HCT116 (cell line): ENCODE measurements at regions not wholly inside any gene's neighbourhood (a gene's known extent, or its start where the extent isn't known, plus 50 kb on each side); places are given as distances from the start of the nearest gene placed in this dataset.

ENCODE experiments used
- ATAC-seq: fragments of 200-7000 bp; cut with Tn5 transposase; 2 replicates; pipeline ENCODE4 v1.9.1; 2020; ENCODE audit warnings: mild to moderate bottlenecking, moderate library complexity
- BruUV-seq: library from RNA; stranded (reverse); fragments of 400-500 nt; replicated peaks from 2 replicates; lab custom pipeline; 2021; lab: Mats Ljungman, UMichigan
- CTCF ChIA-PET: fragments of 300-600 bp; sonication (Branson Sonifier 250); formaldehyde crosslinking; loops from one replicate; lab custom pipeline; 2021; ENCODE audit warnings: antibody characterized with exemption; lab: Charles Lee
- POLR2A ChIA-PET: fragments of 300-600, 350-600 bp; sonication (Branson Sonifier 250); formaldehyde crosslinking; loops from one replicate; lab custom pipeline; 2021; ENCODE audit warnings: antibody characterized with exemption; lab: Charles Lee
- RAD21 ChIA-PET, 2 experiments: fragments of 300-600 bp; sonication (Branson Sonifier 250); formaldehyde crosslinking; loops; one replicate each; lab custom pipeline; 2023; ENCODE audit warnings: low total read pairs in 2 of 2; ENCODE audit not compliant: uncharacterized antibody in 2 of 2, unreplicated experiment in 2 of 2, low non-redundant PET in 1 of 2; lab: Charles Lee
- DNase-seq: peaks from one replicate; pipeline ENCODE4 v3.0.0-alpha.2; 2010; ENCODE audit warnings: low read depth, low spot score
- H2AFZ ChIP-seq: fragments of 200-600 bp; shearing (Covaris generic), sonication (generic); 2 replicates; pipeline ENCODE4 v1.6.1; 2017; ENCODE audit warnings: low read depth, mixed run types, mixed read lengths, antibody characterized with exemption, low read length; ENCODE audit not compliant: poor library complexity, severe bottlenecking
- H3K27ac ChIP-seq: 2 replicates; pipeline ENCODE4 v1.5.1; 2012; ENCODE audit warnings: low read depth, low read length
- H3K27me3 ChIP-seq: fragments of 200-600 bp; sonication (generic); 2 replicates; pipeline ENCODE4 v1.6.1; 2016; ENCODE audit warnings: mixed run types, low read length, mixed read lengths; ENCODE audit not compliant: insufficient read depth
- H3K36me3 ChIP-seq, 2 experiments: fragments of 200-500 bp in 1 of 2; fragments of 200-600 bp in 1 of 2; sonication (Bioruptor generic) in 1 of 2; sonication (generic) in 1 of 2; 2 replicates each; pipeline versions ENCODE4 v1.5.1 to v1.6.1; 2014 to 2016; ENCODE audit warnings: low read length in 2 of 2, inconsistent platforms in 1 of 2, mixed read lengths in 1 of 2, mixed run types in 1 of 2; ENCODE audit not compliant: insufficient read depth in 2 of 2, control insufficient read depth in 1 of 2
- H3K4me1 ChIP-seq, 2 experiments: fragments of 200-600 bp in 1 of 2; sonication (generic) in 1 of 2; 2 replicates each; pipeline versions ENCODE4 v1.5.1 to v1.6.1; 2012 to 2017; ENCODE audit warnings: low read length in 2 of 2, inconsistent platforms in 1 of 2, mild to moderate bottlenecking in 1 of 2, mixed read lengths in 1 of 2, mixed run types in 1 of 2, moderate library complexity in 1 of 2; ENCODE audit not compliant: insufficient read depth in 2 of 2, control insufficient read depth in 1 of 2
- H3K4me2 ChIP-seq: fragments of 200-600 bp; sonication (generic); 2 replicates; pipeline ENCODE4 v1.6.1; 2017; ENCODE audit warnings: mixed run types, low read length, mixed read lengths
- H3K4me3 ChIP-seq, 2 experiments: fragments of 200-600 bp in 1 of 2; sonication (generic) in 1 of 2; replicated peaks in 1 of 2; 2 replicates each; pipeline ENCODE4 v1.5.1; 2011 to 2016; ENCODE audit warnings: low read length in 2 of 2, control low read depth in 1 of 2, low read depth in 1 of 2, mild to moderate bottlenecking in 1 of 2, mixed read lengths in 1 of 2, mixed run types in 1 of 2
- H3K79me2 ChIP-seq: fragments of 200-600 bp; sonication (generic); 2 replicates; pipeline ENCODE4 v1.6.1; 2017; ENCODE audit warnings: mild to moderate bottlenecking, mixed run types, low read length, moderate library complexity, mixed read lengths; ENCODE audit not compliant: insufficient read depth
- H3K9ac ChIP-seq: fragments of 200-600 bp; sonication (generic); 2 replicates; pipeline ENCODE4 v1.6.1; 2016; ENCODE audit warnings: low read length, mixed read lengths
- H3K9me2 ChIP-seq: fragments of 200-600 bp; sonication (generic), shearing (Covaris generic); 2 replicates; pipeline ENCODE4 v1.6.1; 2017; ENCODE audit warnings: mixed run types, mild to moderate bottlenecking, moderate library complexity; ENCODE audit not compliant: insufficient read depth
- H3K9me3 ChIP-seq, 2 experiments: fragments of 200-500 bp in 1 of 2; fragments of 200-600 bp in 1 of 2; sonication (Bioruptor generic) in 1 of 2; sonication (generic) in 1 of 2; 2 replicates each; pipeline ENCODE4 v1.6.1; 2014 to 2017; ENCODE audit warnings: low read length in 2 of 2, mixed read lengths in 2 of 2, inconsistent platforms in 1 of 2, low read depth in 1 of 2, mild to moderate bottlenecking in 1 of 2, mixed run types in 1 of 2, moderate library complexity in 1 of 2; ENCODE audit not compliant: control insufficient read depth in 1 of 2, insufficient read depth in 1 of 2
- H4K20me1 ChIP-seq: fragments of 200-600 bp; sonication (generic), shearing (Covaris generic); 2 replicates; pipeline ENCODE4 v1.6.1; 2017; ENCODE audit warnings: mixed run types, mild to moderate bottlenecking, moderate library complexity; ENCODE audit not compliant: insufficient read depth
- CBX3 ChIP-seq: IDR thresholded peaks from 2 replicates; pipeline ENCODE4 v1.6.1; 2012; ENCODE audit warnings: low read depth
- CTCF ChIP-seq, 3 experiments: fragments of 200-600 bp in 1 of 3; sonication (generic) in 1 of 3; IDR thresholded peaks in 2 of 3; conservative IDR thresholded peaks in 1 of 3; 2 replicates each; pipeline ENCODE4 v1.5.1; 2012 to 2017; ENCODE audit warnings: low read depth in 2 of 3, low read length in 2 of 3, antibody characterized with exemption in 1 of 3, borderline replicate concordance in 1 of 3, control low read depth in 1 of 3, mild to moderate bottlenecking in 1 of 3, mixed read lengths in 1 of 3, mixed run types in 1 of 3, moderate library complexity in 1 of 3; ENCODE audit not compliant: insufficient read depth in 1 of 3
- EGR1 ChIP-seq: IDR thresholded peaks from 2 replicates; pipeline ENCODE4 v1.6.1; 2012; ENCODE audit warnings: low read depth
- ELF1 ChIP-seq: IDR thresholded peaks from 2 replicates; pipeline ENCODE4 v1.6.1; 2012; ENCODE audit warnings: low read depth, borderline replicate concordance
- EZH2phosphoT487 ChIP-seq: fragments of 200-600 bp; IDR thresholded peaks from 2 replicates; pipeline ENCODE4 v1.6.1; 2018; ENCODE audit warnings: antibody characterized with exemption, borderline replicate concordance
- FOSL1 ChIP-seq: IDR thresholded peaks from 2 replicates; pipeline ENCODE4 v1.6.1; 2012; ENCODE audit warnings: low read depth
- MAX ChIP-seq: IDR thresholded peaks from 2 replicates; pipeline ENCODE4 v1.6.1; 2012
- POLR2A ChIP-seq: IDR thresholded peaks from 2 replicates; pipeline ENCODE4 v1.7.0; 2011; ENCODE audit warnings: borderline replicate concordance; ENCODE audit not compliant: insufficient read depth, insufficient read length; ENCODE audit errors: extremely low read depth
- POLR2AphosphoS5 ChIP-seq: IDR thresholded peaks from 2 replicates; pipeline ENCODE4 v1.6.1; 2011; ENCODE audit warnings: mild to moderate bottlenecking, low read depth, low read length, moderate library complexity
- RAD21 ChIP-seq: IDR thresholded peaks from 2 replicates; pipeline ENCODE4 v1.6.1; 2012; ENCODE audit warnings: low read depth, mild to moderate bottlenecking
- REST ChIP-seq: IDR thresholded peaks from 2 replicates; pipeline ENCODE4 v1.6.1; 2012; ENCODE audit warnings: low read depth
- SIN3A ChIP-seq: IDR thresholded peaks from 2 replicates; pipeline ENCODE4 v1.6.1; 2012; ENCODE audit warnings: low read depth
- SP1 ChIP-seq: IDR thresholded peaks from 2 replicates; pipeline ENCODE4 v1.6.1; 2012; ENCODE audit warnings: low read depth
- SRF ChIP-seq: IDR thresholded peaks from 2 replicates; pipeline ENCODE4 v1.6.1; 2012; ENCODE audit warnings: low read depth
- TCF7L2 ChIP-seq: IDR thresholded peaks from 2 replicates; pipeline ENCODE4 v1.7.0; 2011; ENCODE audit warnings: borderline replicate concordance, inconsistent platforms; ENCODE audit not compliant: insufficient read depth, insufficient read length; ENCODE audit errors: extremely low read depth
- YY1 ChIP-seq: IDR thresholded peaks from 2 replicates; pipeline ENCODE4 v1.6.1; 2011; ENCODE audit warnings: low read length, low read depth, moderate library complexity, mild to moderate bottlenecking; ENCODE audit not compliant: insufficient replicate concordance; ENCODE audit errors: extremely low read depth
- ZBTB33 ChIP-seq: IDR thresholded peaks from 2 replicates; pipeline ENCODE4 v1.6.1; 2011; ENCODE audit warnings: mild to moderate bottlenecking, low read length, moderate library complexity; ENCODE audit not compliant: insufficient replicate concordance; ENCODE audit errors: extremely low read depth
- ZFX ChIP-seq: fragments of 450-650 bp; IDR thresholded peaks from 2 replicates; pipeline ENCODE4 v1.6.1; 2017
- ZNF274 ChIP-seq: fragments of 200-500 bp; sonication (Bioruptor generic); IDR thresholded peaks from 2 replicates; pipeline ENCODE4 v1.6.1; 2014; ENCODE audit warnings: mild to moderate bottlenecking, low read depth, low read length, inconsistent platforms
- intact Hi-C: fragments of 100-400 bp; cut with micrococcal nuclease; formaldehyde crosslinking; loops from 2 replicates; pipeline ENCODE4 v1.10.0; 2022

GRCh38 chr1:232262991-232263390 is 366.9 kb downstream of the SIPA1L2 start:
- Histone ChIP-seq H3K79me2 (no peaks in the 10 kb centered on the region), H3K9me2 (no peaks in the 10 kb centered on the region), H2AFZ (no peak overlapping the region), H3K27me3 (peaks cover 5% of the 10 kb centered on the region; the same call in 1 of the 2 replicates), H3K27ac (no peak overlapping the region), H3K4me3 (no peak overlapping the region), H3K9me3 (no peaks in the 10 kb centered on the region), H4K20me1 (no peaks in the 10 kb centered on the region), H3K9ac (no peak overlapping the region), H3K4me2 (no peak overlapping the region), H3K4me1 (no peaks in the 10 kb centered on the region), H3K36me3 (no peaks in the 10 kb centered on the region)
- BruUV-seq = no TSS peak
- ChIA-PET CTCF (no interaction called here), RAD21 (no interaction called here), POLR2A (no interaction called here)
- no peak for ATAC-seq
- no peak for DNase-seq
- TF ChIP-seq CTCF (IDR thresholded peaks at IDR 0.05 in 2 of 3, conservative IDR thresholded peaks at IDR 0.05 in 1 of 3; ENCODE audit: borderline replicate concordance in 1 of 3, insufficient read depth in 1 of 3, low read depth in 2 of 3, low read length in 2 of 3) = no peak
- TF ChIP-seq SP1 = no peak
- no peak for TF ChIP-seq RAD21
- TF ChIP-seq ZBTB33 = no peak
- no peak for TF ChIP-seq FOSL1
- TF ChIP-seq SRF = no peak
- TF ChIP-seq ELF1 = no peak
- no peak for TF ChIP-seq ZNF274
- no peak for TF ChIP-seq EGR1
- TF ChIP-seq REST = no peak
- no peak for TF ChIP-seq SIN3A
- no peak for TF ChIP-seq EZH2phosphoT487
- TF ChIP-seq POLR2A = no peak
- TF ChIP-seq CBX3 = no peak
- no peak for TF ChIP-seq ZFX
- TF ChIP-seq MAX = no peak
- no peak for TF ChIP-seq TCF7L2
- no peak for TF ChIP-seq YY1
- TF ChIP-seq POLR2AphosphoS5 = no peak
- intact Hi-C loops = no loop called here
